Heart left ventricle (tissue), 16 donors: ENCODE measurements at regions not wholly inside any gene's neighbourhood (a gene's known extent, or its start where the extent isn't known, plus 50 kb on each side); places are given as distances from the start of the nearest gene placed in this dataset.
A peak's percentile ranks its signal among the peaks of the same experiment; 100 is the strongest.
"Not testable (repeated sequence)": the region's sequence is repeated elsewhere in the genome, so short reads cannot be mapped to it uniquely, and the experiment has no call there.

ENCODE experiments used
- ATAC-seq, 4 donors: fragments of 200-7000 bp; cut with Tn5 transposase; one replicate each; pipeline ENCODE4 v1.9.1; 2020 to 2022; ENCODE audit warnings: moderate library complexity in 4 of 4, mild to moderate bottlenecking in 3 of 4, moderate number of reproducible peaks in 1 of 4
- DNase-seq, 5 donors: peaks; one replicate each; pipeline ENCODE4 v3.0.0-alpha.2; 2020
- H3K27ac ChIP-seq, 12 donors: fragments of 200-600 bp; sonication (generic) in 4 of 12; one replicate each; pipeline versions ENCODE4 v1.5.0 to v1.8.0; 2016 to 2022; ENCODE audit warnings: mild to moderate bottlenecking in 2 of 12
- H3K27me3 ChIP-seq, 9 donors: fragments of 200-600 bp; sonication (generic) in 2 of 9; one replicate each; pipeline versions ENCODE4 v1.5.1 to v1.8.0; 2016 to 2022; ENCODE audit warnings: mild to moderate bottlenecking in 3 of 9
- H3K36me3 ChIP-seq, 9 donors: fragments of 200-600 bp; sonication (generic) in 2 of 9; one replicate each; pipeline versions ENCODE4 v1.5.0 to v1.8.0; 2018 to 2022; ENCODE audit warnings: mild to moderate bottlenecking in 2 of 9
- H3K4me1 ChIP-seq, 12 donors: fragments of 200-600 bp; sonication (generic) in 4 of 12; one replicate each; pipeline versions ENCODE4 v1.5.0 to v1.8.0; 2016 to 2022; ENCODE audit warnings: mild to moderate bottlenecking in 3 of 12
- H3K4me3 ChIP-seq, 12 donors: fragments of 200-600 bp; sonication (generic) in 4 of 12; one replicate each; pipeline versions ENCODE4 v1.5.0 to v1.8.0; 2017 to 2022; ENCODE audit warnings: mild to moderate bottlenecking in 9 of 12, moderate library complexity in 4 of 12
- H3K9me3 ChIP-seq, 12 donors: fragments of 200-600 bp; sonication (generic) in 4 of 12; one replicate each; pipeline versions ENCODE4 v1.5.0 to v1.8.0; 2016 to 2022; ENCODE audit warnings: mild to moderate bottlenecking in 1 of 12
- POLR2A ChIP-seq, 2 donors: fragments of 450-650 bp; IDR thresholded peaks; one replicate each; pipeline ENCODE4 v1.6.1; 2017; ENCODE audit warnings: antibody characterized with exemption in 2 of 2, mild to moderate bottlenecking in 2 of 2, moderate library complexity in 2 of 2
- WGBS, 4 donors: extraction: QIAGEN DNeasy Blood & Tissue Kit in 2 of 4; methylation state at CpG; one replicate each; pipeline versions ENCODE4 v1.1.5 to v1.1.7; 2013 to 2018; 5-methylcytosine and 5-hydroxymethylcytosine counted together
- intact Hi-C, 10 donors: fragments of 100-400 bp; cut with DNase I; formaldehyde crosslinking; loops; one replicate each; pipeline versions ENCODE4 v1.11.1 to v1.14.2; 2022
- TF ChIP-seq, protein P1 (sequence below), 12 donors: fragments of 200-600 bp; sonication (generic) in 4 of 12; IDR thresholded peaks; one replicate each; pipeline versions ENCODE4 v1.5.0 to v1.8.0; 2018 to 2022; ENCODE audit warnings: antibody characterized with exemption in 12 of 12, mild to moderate bottlenecking in 5 of 12
- donor health status: ischemic (EF 13 %, LVEDD 7.1; RV severe dilation, severe dysfunction).
- donor health status: healthy with polysubstance abuse.
- donor health status: DM: no; HTN: yes; CAD: no.
- donor health status: DM: no; HTN: no; CAD: no.
- donor health status: ischemic (EF 25% LVEDD 6.9; RV normal size, moderate dysfunction).
- donor health status: ischemic (EF 25% LVEDD 5.7; RV mildly dilated, moderate dysfunction).
- donor health status: healthy.
- donor health status: DM: yes; HTN: yes; CAD: no.
- donor health status: ischemic (EF 35%, LVEDD 5.7; RV mildly dilated, moderate dysfunction).
- donor health status: nonischemic (EF 11% LVEDD 7.7; RV severe dilation, severe dysfunction).
- donor health status: DM: yes; HTN: yes; CAD: no.
- donor health status: PGD.
- donor health status: ischemic (EF 29% LVEDD 5.4; RV normal size, mild dysfunction).
- donor health status: nonischemic (EF 23%, LVEDD 6.1; RV moderate dilation, normal function).

DNA sequence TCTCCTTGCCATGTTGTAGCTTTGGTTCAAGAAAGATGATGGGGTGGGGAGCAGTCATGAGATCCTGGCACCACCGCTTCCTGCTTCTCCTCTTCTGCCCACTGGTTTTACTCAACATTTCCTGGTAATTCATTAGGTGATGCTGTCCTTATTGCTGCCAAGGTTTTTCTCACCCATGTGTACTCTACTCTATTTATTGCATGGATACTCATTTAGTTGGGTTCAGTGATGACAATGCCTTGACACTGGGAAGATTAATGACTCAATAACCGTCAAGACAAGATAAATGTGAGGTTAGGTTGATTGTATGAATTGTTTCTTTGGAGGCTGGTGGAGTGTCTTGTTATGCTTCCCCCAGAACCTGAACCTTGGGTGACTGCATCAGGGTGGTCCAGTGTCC is 484.2 kb downstream of the SIPA1L2 start:
- no peak for TF ChIP-seq POLR2A (IDR thresholded peaks at IDR 0.05)
- TF ChIP-seq, protein P1, sequence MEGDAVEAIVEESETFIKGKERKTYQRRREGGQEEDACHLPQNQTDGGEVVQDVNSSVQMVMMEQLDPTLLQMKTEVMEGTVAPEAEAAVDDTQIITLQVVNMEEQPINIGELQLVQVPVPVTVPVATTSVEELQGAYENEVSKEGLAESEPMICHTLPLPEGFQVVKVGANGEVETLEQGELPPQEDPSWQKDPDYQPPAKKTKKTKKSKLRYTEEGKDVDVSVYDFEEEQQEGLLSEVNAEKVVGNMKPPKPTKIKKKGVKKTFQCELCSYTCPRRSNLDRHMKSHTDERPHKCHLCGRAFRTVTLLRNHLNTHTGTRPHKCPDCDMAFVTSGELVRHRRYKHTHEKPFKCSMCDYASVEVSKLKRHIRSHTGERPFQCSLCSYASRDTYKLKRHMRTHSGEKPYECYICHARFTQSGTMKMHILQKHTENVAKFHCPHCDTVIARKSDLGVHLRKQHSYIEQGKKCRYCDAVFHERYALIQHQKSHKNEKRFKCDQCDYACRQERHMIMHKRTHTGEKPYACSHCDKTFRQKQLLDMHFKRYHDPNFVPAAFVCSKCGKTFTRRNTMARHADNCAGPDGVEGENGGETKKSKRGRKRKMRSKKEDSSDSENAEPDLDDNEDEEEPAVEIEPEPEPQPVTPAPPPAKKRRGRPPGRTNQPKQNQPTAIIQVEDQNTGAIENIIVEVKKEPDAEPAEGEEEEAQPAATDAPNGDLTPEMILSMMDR (IDR thresholded peaks at IDR 0.05): no peak
- ATAC-seq: no peak

DNA sequence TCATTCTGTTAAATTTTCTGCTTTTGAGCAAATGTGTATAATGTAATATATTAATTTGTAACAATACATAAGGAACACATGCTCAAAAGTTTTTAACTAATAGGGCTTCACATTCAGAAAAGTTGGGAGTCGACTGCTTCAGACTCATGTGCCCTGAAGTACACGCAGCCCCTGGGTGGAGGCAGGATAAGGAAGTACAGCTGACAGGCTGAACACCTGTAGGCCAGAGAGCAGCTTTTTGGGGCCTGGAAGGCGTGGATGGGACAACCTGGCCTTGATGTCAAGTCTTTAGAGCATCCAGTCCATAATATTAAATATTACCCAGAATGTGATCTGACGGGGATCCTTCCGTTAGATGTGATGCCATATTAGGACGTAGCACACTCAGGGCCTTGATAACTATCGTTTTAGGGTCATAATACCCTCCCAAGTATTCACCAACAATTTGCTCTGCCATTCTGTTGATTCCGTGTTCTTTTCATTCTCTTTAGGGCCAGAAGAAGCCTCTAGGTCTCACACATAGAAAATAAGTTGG is 485.2 kb downstream of the SIPA1L2 start:
- Histone ChIP-seq H3K36me3 (no peaks in the 10 kb centered on the region), H3K27ac (no peak overlapping the region), H3K4me3 (no peak overlapping the region), H3K27me3 (no peaks in the 10 kb centered on the region), H3K9me3 (peaks cover 0 to 17% (median 0%) of the 10 kb centered on the region in 12 donors), H3K4me1 (peaks cover 0 to 16% (median 3%) of the 10 kb centered on the region in 12 donors)
- 88 to 95% (median 90%) methylated on average over 8 of the region's 8 CpGs for WGBS, 4 donors
- ATAC-seq (no peak), DNase-seq (no peak)
- TF ChIP-seq, protein P1 (IDR thresholded peaks at IDR 0.05): no peak
- no peak for TF ChIP-seq POLR2A (IDR thresholded peaks at IDR 0.05)
- intact Hi-C loops: no loop called here

More for the DNA sequence above, 484.2 kb downstream of the SIPA1L2 start:
- H3K9me3 ChIP-seq: peaks cover 0 to 10% (median 0%) of the 10 kb centered on the region in 12 donors
- H3K27me3 ChIP-seq: no peaks in the 10 kb centered on the region
- no peak overlapping the region for H3K4me3 ChIP-seq
- H3K27ac ChIP-seq: no peak overlapping the region
- DNase-seq: no peak
- peaks cover 0 to 16% (median 3%) of the 10 kb centered on the region in 12 donors for H3K4me1 ChIP-seq
- intact Hi-C loops: no loop called here
- H3K36me3 ChIP-seq: no peaks in the 10 kb centered on the region
- 82 to 91% (median 90%) methylated on average over 2 of the region's 2 CpGs for WGBS, 4 donors

DNA sequence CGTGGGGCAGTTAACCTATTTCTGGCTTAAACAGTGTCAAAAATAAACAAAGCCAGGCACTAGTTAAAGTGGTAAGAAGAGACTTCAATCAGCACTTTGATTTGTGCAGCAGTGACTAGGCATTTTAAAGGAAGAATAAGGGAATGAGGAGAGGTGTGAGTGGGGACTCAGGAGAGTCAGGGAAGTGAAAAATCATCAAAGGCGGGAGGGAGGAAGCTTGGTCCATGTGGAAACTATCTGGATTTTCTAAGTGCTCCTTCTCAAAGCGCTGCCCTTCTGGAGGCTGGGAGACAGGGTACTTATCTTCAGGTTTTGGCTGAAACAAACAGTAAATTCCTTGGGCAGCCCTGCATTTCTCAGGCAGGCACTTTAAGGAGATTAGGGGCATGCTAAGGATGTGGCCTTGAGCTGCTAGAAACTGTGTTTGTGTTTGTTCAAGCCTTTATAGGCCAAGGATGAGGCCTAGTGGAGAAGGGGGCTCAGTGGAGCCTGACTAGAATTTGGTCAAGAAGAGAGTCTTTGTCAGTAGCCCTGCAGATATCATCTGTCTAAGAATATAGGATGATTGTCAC is 486.5 kb downstream of the SIPA1L2 start:
- H3K27ac ChIP-seq: peak overlapping the region in 6 of 12 donors; percentile 9 to 59 (median 30)
- intact Hi-C loops: no loop called here
- no peak for DNase-seq
- TF ChIP-seq, protein P1 (IDR thresholded peaks at IDR 0.05): no peak
- no peak for TF ChIP-seq POLR2A (IDR thresholded peaks at IDR 0.05)
- ATAC-seq: no peak
- peaks cover 0 to 16% (median 3%) of the 10 kb centered on the region in 12 donors for H3K4me1 ChIP-seq
- H3K9me3 ChIP-seq: peaks cover 0 to 17% (median 0%) of the 10 kb centered on the region in 12 donors
- 77 to 86% (median 81%) methylated on average over 3 of the region's 3 CpGs for WGBS, 4 donors
- H3K36me3 ChIP-seq: no peaks in the 10 kb centered on the region
- H3K27me3 ChIP-seq: no peaks in the 10 kb centered on the region
- H3K4me3 ChIP-seq: no peak overlapping the region

DNA sequence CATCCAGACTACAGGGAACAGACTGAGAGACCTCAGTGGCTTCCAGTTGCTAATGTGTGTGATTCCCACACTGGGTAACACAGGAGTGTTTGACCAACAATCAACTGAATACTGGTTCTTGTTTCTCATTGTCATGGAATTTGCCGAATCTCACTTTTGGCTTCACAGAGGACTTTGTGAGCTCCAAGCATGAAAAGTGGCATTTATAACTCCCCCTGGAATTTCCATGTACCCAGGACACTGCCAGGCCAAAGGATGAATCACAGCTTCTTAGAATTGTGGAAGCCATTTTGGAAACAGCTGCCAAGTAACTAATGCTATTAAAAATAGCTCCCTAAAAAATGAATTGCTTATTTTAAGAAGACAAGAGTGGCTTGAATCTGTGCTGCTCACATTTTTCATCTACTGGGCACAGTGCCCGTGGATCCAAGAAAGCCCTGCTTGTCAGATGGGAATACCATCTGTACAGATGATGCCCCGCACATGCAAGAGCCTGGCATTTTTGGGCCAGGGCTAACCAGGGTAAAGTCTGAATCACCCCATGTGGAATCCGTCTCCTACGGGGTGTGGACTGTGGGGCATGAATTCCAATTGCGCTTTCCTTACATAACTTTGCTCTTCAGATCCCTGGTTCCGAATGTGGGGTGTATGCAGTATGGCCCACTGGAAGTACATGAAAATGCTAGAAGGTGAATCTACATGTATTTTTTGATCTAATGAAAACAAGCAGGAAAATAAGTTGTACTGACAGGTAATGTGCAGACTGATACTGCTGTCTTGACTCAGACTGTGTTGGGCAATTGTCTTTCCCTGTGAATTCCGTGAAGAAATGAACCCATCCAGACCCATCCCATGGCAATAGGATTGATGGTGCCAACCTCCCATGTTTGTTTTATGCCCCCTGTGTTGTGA is 487.3 kb downstream of the SIPA1L2 start:
- intact Hi-C loops: no loop called here
- Histone ChIP-seq H3K27me3 (no peaks in the 10 kb centered on the region), H3K4me3 (no peak overlapping the region), H3K36me3 (no peaks in the 10 kb centered on the region), H3K27ac (peak overlapping the region in 6 of 12 donors; percentile 9 to 59 (median 42)), H3K9me3 (peaks cover 0 to 17% (median 0%) of the 10 kb centered on the region in 12 donors), H3K4me1 (peaks cover 0 to 16% (median 3%) of the 10 kb centered on the region in 12 donors)
- ATAC-seq: peak in 3 of 4 donors; percentile 68 to 76 (median 72)
- TF ChIP-seq, protein P1 (IDR thresholded peaks at IDR 0.05): no peak
- no peak for TF ChIP-seq POLR2A (IDR thresholded peaks at IDR 0.05)
- WGBS, 4 donors: 62 to 76% (median 68%) methylated on average over 8 of the region's 8 CpGs
- DNase-seq: peak in 4 of 5 donors; percentile 20 to 40 (median 29)

DNA sequence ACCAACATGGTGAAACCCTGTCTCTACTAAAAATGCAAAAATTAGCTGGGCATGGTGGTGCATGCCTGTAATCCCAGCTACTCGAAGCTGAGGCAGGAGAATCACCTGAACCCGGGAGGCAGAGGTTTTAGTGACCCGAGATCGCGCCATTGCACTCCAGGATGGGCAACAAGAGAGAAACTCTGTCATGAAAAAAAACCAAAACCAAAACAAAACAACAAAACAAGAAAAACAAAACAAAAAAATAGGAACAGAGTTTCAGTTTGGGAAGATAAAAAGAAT is 488.8 kb downstream of the SIPA1L2 start:
- Histone ChIP-seq H3K9me3 (peaks cover 0 to 17% (median 0%) of the 10 kb centered on the region in 12 donors), H3K4me1 (peaks cover 0 to 16% (median 3%) of the 10 kb centered on the region in 12 donors)
- H3K27ac ChIP-seq, ATAC-seq, H3K4me3 ChIP-seq, DNase-seq, H3K27me3 ChIP-seq, intact Hi-C loops, H3K36me3 ChIP-seq: not testable (repeated sequence)
- WGBS, 4 donors: 77 to 92% (median 87%) methylated on average over 5 of the region's 5 CpGs
